H1 (cell line): ENCODE measurements at regions not wholly inside any gene's neighbourhood (a gene's known extent, or its start where the extent isn't known, plus 50 kb on each side); places are given as distances from the start of the nearest gene placed in this dataset.

Source experiments
- CTCF ChIA-PET: fragments of 300-600 bp; sonication (Branson Sonifier 250); formaldehyde crosslinking; loops from one replicate; lab custom pipeline; 2021; ENCODE audit not compliant: partially characterized antibody; lab: Charles Lee
- POLR2A ChIA-PET: fragments of 300-600 bp; sonication (Branson Sonifier 250); formaldehyde crosslinking; loops from one replicate; lab custom pipeline; 2021; ENCODE audit warnings: inconsistent platforms; ENCODE audit not compliant: partially characterized antibody; lab: Charles Lee
- DNase-seq, 2 experiments: peaks; one replicate each; pipeline versions ENCODE4 v3.0.0 to v3.0.0-alpha.2; 2010 to 2022; ENCODE audit warnings: low spot score in 2 of 2, low read depth in 1 of 2, mixed read lengths in 1 of 2
- FAIRE-seq: peaks from 2 replicates; lab custom pipeline; 2011; peaks lifted over from hg19 to GRCh38; lab: Jason Lieb, UNC
- H2AFZ ChIP-seq: 2 replicates; pipeline ENCODE4 v1.8.1; 2012; ENCODE audit warnings: low read length, inconsistent platforms
- H2AK5ac ChIP-seq: 2 replicates; pipeline ENCODE4 v1.6.1; 2013; ENCODE audit warnings: low read depth, low read length
- H2BK120ac ChIP-seq: replicated peaks from 2 replicates; pipeline ENCODE3; 2013; ENCODE audit warnings: low read depth, low read length, inconsistent platforms
- H2BK12ac ChIP-seq: 2 replicates; pipeline ENCODE4 v1.6.1; 2013; ENCODE audit warnings: low read depth, low read length
- H2BK15ac ChIP-seq: 2 replicates; pipeline ENCODE4 v1.6.1; 2013; ENCODE audit warnings: low read length
- H2BK20ac ChIP-seq: 2 replicates; pipeline ENCODE4 v1.6.1; 2013; ENCODE audit warnings: low read length
- H2BK5ac ChIP-seq: 2 replicates; pipeline ENCODE4 v1.6.1; 2013; ENCODE audit warnings: low read depth, low read length
- H3K14ac ChIP-seq: 2 replicates; pipeline ENCODE4 v1.6.1; 2013; ENCODE audit warnings: inconsistent platforms; ENCODE audit not compliant: insufficient read length
- H3K18ac ChIP-seq: 2 replicates; pipeline ENCODE4 v1.6.1; 2013; ENCODE audit warnings: low read length; ENCODE audit errors: extremely low read depth
- H3K23ac ChIP-seq: 2 replicates; pipeline ENCODE4 v1.6.1; 2013; ENCODE audit warnings: inconsistent platforms; ENCODE audit not compliant: insufficient read length
- H3K23me2 ChIP-seq: 2 replicates; pipeline ENCODE4 v1.6.1; 2013; ENCODE audit warnings: low read depth, low read length
- H3K27ac ChIP-seq: 2 replicates; pipeline ENCODE4 v1.6.1; 2011; ENCODE audit warnings: low read depth, low read length, inconsistent platforms
- H3K27me3 ChIP-seq, 4 experiments: replicated peaks in 1 of 4; 1 replicate in 1 of 4; 2 replicates in 3 of 4; pipeline versions ENCODE4 v1.6.1 to v1.8.1; 2011 to 2013; ENCODE audit warnings: low read length in 3 of 4, mild to moderate bottlenecking in 3 of 4, inconsistent platforms in 2 of 4, mixed read lengths in 2 of 4, moderate library complexity in 1 of 4; ENCODE audit not compliant: control insufficient read depth in 3 of 4, insufficient read depth in 3 of 4; ENCODE audit errors: extremely low read depth in 1 of 4
- H3K36me3 ChIP-seq, 4 experiments: 2 replicates each; pipeline versions ENCODE4 v1.6.1 to v1.8.1; 2011 to 2013; ENCODE audit warnings: mild to moderate bottlenecking in 4 of 4, low read length in 3 of 4, moderate library complexity in 2 of 4, control low read depth in 1 of 4, inconsistent platforms in 1 of 4; ENCODE audit not compliant: insufficient read depth in 4 of 4, control insufficient read depth in 2 of 4
- H3K4ac ChIP-seq: replicated peaks from 2 replicates; pipeline ENCODE3; 2013; ENCODE audit warnings: low read length, low read depth, mixed read lengths, inconsistent platforms; ENCODE audit not compliant: insufficient read length
- H3K4me1 ChIP-seq, 4 experiments: replicated peaks in 1 of 4; 1 replicate in 1 of 4; 2 replicates in 3 of 4; pipeline versions ENCODE4 v1.6.1 to v1.8.1; 2011 to 2013; ENCODE audit warnings: low read length in 3 of 4, inconsistent platforms in 2 of 4, mixed read lengths in 1 of 4; ENCODE audit not compliant: insufficient read depth in 4 of 4, control insufficient read depth in 3 of 4
- H3K4me2 ChIP-seq, 2 experiments: 2 replicates each; pipeline versions ENCODE4 v1.6.1 to v1.8.1; 2011 to 2013; ENCODE audit warnings: low read depth in 2 of 2, low read length in 2 of 2, control low read depth in 1 of 2, inconsistent platforms in 1 of 2, mild to moderate bottlenecking in 1 of 2; ENCODE audit not compliant: insufficient read depth in 1 of 2
- H3K4me3 ChIP-seq, 4 experiments: fragments of 200-600, 300-600 bp in 1 of 4; sonication (generic), shearing (Covaris generic), sonication (Bioruptor Twin) in 1 of 4; 2 replicates each; pipeline versions ENCODE4 v1.5.1 to v1.8.1; 2011 to 2016; ENCODE audit warnings: low read length in 4 of 4, low read depth in 3 of 4, control low read depth in 2 of 4, inconsistent platforms in 2 of 4, mild to moderate bottlenecking in 2 of 4, mixed read lengths in 1 of 4, moderate library complexity in 1 of 4; ENCODE audit not compliant: insufficient read depth in 2 of 4; ENCODE audit errors: extremely low read depth in 1 of 4
- H3K56ac ChIP-seq: replicated peaks from 2 replicates; pipeline ENCODE3; 2013; ENCODE audit warnings: low read depth, mild to moderate bottlenecking, mixed read lengths, low read length, inconsistent platforms; ENCODE audit not compliant: insufficient read length
- H3K79me1 ChIP-seq: 2 replicates; pipeline ENCODE4 v1.6.1; 2013; ENCODE audit warnings: low read depth, low read length, control low read depth
- H3K79me2 ChIP-seq, 2 experiments: 2 replicates each; pipeline versions ENCODE4 v1.6.1 to v1.8.1; 2012 to 2013; ENCODE audit warnings: low read length in 2 of 2, mild to moderate bottlenecking in 2 of 2, inconsistent platforms in 1 of 2; ENCODE audit not compliant: insufficient read depth in 2 of 2, control insufficient read depth in 1 of 2
- H3K9ac ChIP-seq, 4 experiments: replicated peaks in 1 of 4; 1 replicate in 1 of 4; 2 replicates in 3 of 4; pipeline versions ENCODE4 v1.6.1 to v1.8.1; 2011 to 2013; ENCODE audit warnings: low read depth in 3 of 4, low read length in 3 of 4, control low read depth in 2 of 4, mild to moderate bottlenecking in 2 of 4, moderate library complexity in 2 of 4, inconsistent platforms in 1 of 4; ENCODE audit errors: extremely low read depth in 1 of 4
- H3K9me3 ChIP-seq, 2 experiments: 2 replicates each; pipeline versions ENCODE4 v1.6.1 to v1.8.1; 2012 to 2013; ENCODE audit warnings: mild to moderate bottlenecking in 2 of 2, moderate library complexity in 2 of 2, control low read depth in 1 of 2, inconsistent platforms in 1 of 2, low read depth in 1 of 2, low read length in 1 of 2, mixed read lengths in 1 of 2; ENCODE audit not compliant: insufficient read depth in 2 of 2
- H4K20me1 ChIP-seq, 2 experiments: replicated peaks in 1 of 2; 2 replicates each; pipeline versions ENCODE3 to v1.8.1; 2011 to 2013; ENCODE audit warnings: inconsistent platforms in 2 of 2, low read length in 2 of 2, mild to moderate bottlenecking in 1 of 2; ENCODE audit not compliant: insufficient read depth in 2 of 2, control insufficient read depth in 1 of 2
- H4K5ac ChIP-seq: 2 replicates; pipeline ENCODE4 v1.6.1; 2013; ENCODE audit warnings: low read length, low read depth, mixed read lengths, inconsistent platforms; ENCODE audit not compliant: insufficient read length
- H4K8ac ChIP-seq: 2 replicates; pipeline ENCODE4 v1.8.0; 2013; ENCODE audit warnings: mild to moderate bottlenecking, moderate library complexity, low read length, inconsistent platforms; ENCODE audit not compliant: insufficient read depth; ENCODE audit errors: extremely low read depth
- H4K91ac ChIP-seq: replicated peaks from 2 replicates; pipeline ENCODE3; 2013; ENCODE audit warnings: low read length, mixed read lengths, inconsistent platforms; ENCODE audit not compliant: insufficient read length
- CREB1 ChIP-seq: IDR thresholded peaks from 2 replicates; pipeline ENCODE4 v1.6.1; 2012; ENCODE audit warnings: inconsistent platforms
- GABPA ChIP-seq: IDR thresholded peaks from 2 replicates; pipeline ENCODE4 v1.6.1; 2011; ENCODE audit warnings: mild to moderate bottlenecking, low read length, moderate library complexity, borderline replicate concordance; ENCODE audit not compliant: insufficient read depth
- KDM4A ChIP-seq: IDR thresholded peaks from one replicate; pipeline ENCODE4 v1.7.1; 2012; ENCODE audit warnings: low read depth, mild to moderate bottlenecking, moderate library complexity, low read length, inconsistent platforms; ENCODE audit not compliant: severe bottlenecking
- PHF8 ChIP-seq: fragments of 200-600 bp; sonication (generic); conservative IDR thresholded peaks from 2 replicates; pipeline ENCODE4 v1.7.1; 2012; ENCODE audit warnings: low read depth, mild to moderate bottlenecking, inconsistent platforms, low read length, moderate library complexity
- RFX5 ChIP-seq: IDR thresholded peaks from 2 replicates; pipeline ENCODE4 v1.6.1; 2011; ENCODE audit warnings: low read depth, low read length, improper control_type of control experiment, borderline replicate concordance
- SIN3A ChIP-seq, 2 experiments: IDR thresholded peaks in 1 of 2; conservative IDR thresholded peaks in 1 of 2; 2 replicates each; pipeline ENCODE4 v1.6.1; 2011 to 2012; ENCODE audit warnings: low read length in 2 of 2, improper control_type of control experiment in 1 of 2, low read depth in 1 of 2, mild to moderate bottlenecking in 1 of 2
- USF2 ChIP-seq: IDR thresholded peaks from 2 replicates; pipeline ENCODE4 v1.6.1; 2011; ENCODE audit warnings: low read length, improper control_type of control experiment
- WGBS, 2 experiments: shearing (Covaris generic) in 1 of 2; methylation state at CpG; one replicate each; pipeline versions ENCODE4 v1.1.6 to v1.1.7; 2013 to 2015; ENCODE audit warnings: low lambda C conversion rate in 2 of 2, mixed read lengths in 2 of 2, inconsistent platforms in 1 of 2, low coverage in 1 of 2, missing lambda C conversion rate in 1 of 2; ENCODE audit not compliant: insufficient replicate concordance in 2 of 2, insufficient coverage in 1 of 2, insufficient read length in 1 of 2; ENCODE audit errors: extremely low coverage in 1 of 2, missing lambda C conversion rate in 1 of 2; 5-methylcytosine and 5-hydroxymethylcytosine counted together

GRCh38 chr18:78151234-78151633 is 828.4 kb upstream of the SALL3 start:
- Histone ChIP-seq H2BK12ac (no peak overlapping the region), H3K4me3 (no peak overlapping the region), H3K4me2 (no peak overlapping the region), H3K9ac (no peak overlapping the region), H3K79me2 (no peaks in the 10 kb centered on the region), H3K36me3 (no peaks in the 10 kb centered on the region), H3K14ac (no peak overlapping the region), H2BK20ac (no peak overlapping the region), H3K23me2 (peaks cover 5% of the 10 kb centered on the region; the same call in 1 of the 2 replicates)
- no peak for DNase-seq
- 93% methylated on average over 9 of the region's 9 CpGs; no CpG with 5 or more reads in 1 of the 2 experiments for WGBS, 2 experiments
- TF ChIP-seq CREB1 (no peak), PHF8 (no peak), SIN3A (conservative IDR thresholded peaks at IDR 0.05 in 1 of 2, IDR thresholded peaks at IDR 0.05 in 1 of 2; ENCODE audit: low read depth in 1 of 2, low read length in 2 of 2) (no peak), KDM4A (no peak), USF2 (no peak), RFX5 (no peak), GABPA (no peak)
- TF ChIP-seq, all 59 proteins: peak for 0
- H3K27me3 ChIP-seq: peaks cover 0 to 2% (median 0%) of the 10 kb centered on the region in 4 experiments; a peak in 1 of 7 replicates
- ChIA-PET POLR2A (interaction anchor here (1.1 kb wide), 1 partner anchor 10 kb away, joined by 3 read pairs; no protein-coding TSS in a partner anchor), CTCF (interaction anchor here (1.3 kb wide), 1 partner anchor 13 kb away, joined by 5 read pairs; no protein-coding TSS in a partner anchor)
- H3K23ac ChIP-seq: no peak overlapping the region
- H4K8ac ChIP-seq: no peak overlapping the region
- H3K18ac ChIP-seq: no peak overlapping the region
- H4K20me1 ChIP-seq: peaks cover 0 to 4% of the 10 kb centered on the region in 2 experiments
- H2AK5ac ChIP-seq: no peak overlapping the region
- FAIRE-seq: no peak
- H2BK15ac ChIP-seq: no peak overlapping the region
- H3K56ac ChIP-seq: no peak overlapping the region
- H3K4ac ChIP-seq: no peak overlapping the region
- no peak overlapping the region for H4K5ac ChIP-seq
- no peak overlapping the region for H3K27ac ChIP-seq
- no peaks in the 10 kb centered on the region for H3K79me1 ChIP-seq
- H2BK5ac ChIP-seq: no peak overlapping the region
- H3K9me3 ChIP-seq: no peaks in the 10 kb centered on the region
- peaks cover 2 to 6% (median 3%) of the 10 kb centered on the region in 4 experiments; a peak in 5 of 7 replicates for H3K4me1 ChIP-seq
- no peak overlapping the region for H4K91ac ChIP-seq
- H2AFZ ChIP-seq: no peak overlapping the region
- no peak overlapping the region for H2BK120ac ChIP-seq
